ENCODE measurements at regions not wholly inside any gene's neighbourhood (a gene's known extent, or its start where the extent isn't known, plus 50 kb on each side); places are given as distances from the start of the nearest gene placed in this dataset.

- no peaks in the 10 kb centered on the region for H3K4me1 ChIP-seq
- 96 to 100% (median 100%) methylated on average over 1 of the region's 1 CpG for WGBS, 5 donors
- no peak for DNase-seq
- H3K36me3 ChIP-seq: no peaks in the 10 kb centered on the region
- TF ChIP-seq CTCF (IDR thresholded peaks at IDR 0.05) (no peak), POLR2AphosphoS5 (IDR thresholded peaks at IDR 0.05) (no peak), POLR2A (IDR thresholded peaks at IDR 0.05) (no peak), EP300 (IDR thresholded peaks at IDR 0.05) (no peak)
- H3K4me3 ChIP-seq: no peak overlapping the region
- intact Hi-C loops (cut with DNase I; ENCODE audit: low total_unique reads): no loop called here
- H3K27ac ChIP-seq: no peak overlapping the region
- H3K27me3 ChIP-seq: no peaks in the 10 kb centered on the region
- peaks cover 0 to 19% (median 0%) of the 10 kb centered on the region in 4 donors for H3K9me3 ChIP-seq
Measured at GRCh38 chr19:23521471-23521870, 126.2 kb upstream of the ZNF91 start.

GRCh38 chr19:23520441-23520840, 125.2 kb upstream of the ZNF91 start:
- 81 to 88% (median 86%) methylated on average over 2 of the region's 2 CpGs for WGBS, 5 donors
- Histone ChIP-seq H3K4me1 (no peaks in the 10 kb centered on the region), H3K9me3 (peaks cover 0 to 19% (median 0%) of the 10 kb centered on the region in 4 donors), H3K4me3 (no peak overlapping the region), H3K36me3 (no peaks in the 10 kb centered on the region), H3K27ac (no peak overlapping the region), H3K27me3 (no peaks in the 10 kb centered on the region)
- DNase-seq: no peak
- intact Hi-C loops (cut with DNase I; ENCODE audit: low total_unique reads): no loop called here
- TF ChIP-seq POLR2AphosphoS5 (IDR thresholded peaks at IDR 0.05): no peak
- no peak for TF ChIP-seq EP300 (IDR thresholded peaks at IDR 0.05)
- no peak for TF ChIP-seq CTCF (IDR thresholded peaks at IDR 0.05)
- TF ChIP-seq POLR2A (IDR thresholded peaks at IDR 0.05): no peak

- TF ChIP-seq POLR2A (IDR thresholded peaks at IDR 0.05) (no peak), EP300 (IDR thresholded peaks at IDR 0.05) (no peak), CTCF (IDR thresholded peaks at IDR 0.05) (no peak), POLR2AphosphoS5 (IDR thresholded peaks at IDR 0.05) (no peak)
- intact Hi-C loops (cut with DNase I; ENCODE audit: low total_unique reads): no loop called here
- WGBS, 5 donors: 29 to 65% (median 56%) methylated on average over 1 of the region's 1 CpG
- Histone ChIP-seq H3K9me3 (peaks cover 0 to 19% (median 0%) of the 10 kb centered on the region in 4 donors), H3K4me3 (no peak overlapping the region), H3K27ac (no peak overlapping the region), H3K27me3 (no peaks in the 10 kb centered on the region), H3K4me1 (no peaks in the 10 kb centered on the region), H3K36me3 (no peaks in the 10 kb centered on the region)
- no peak for DNase-seq
Measured at GRCh38 chr19:23519031-23519430, 123.8 kb upstream of the ZNF91 start.

GRCh38 chr19:23516266-23516665, 121.0 kb upstream of the ZNF91 start:
- TF ChIP-seq POLR2AphosphoS5 (IDR thresholded peaks at IDR 0.05) (no peak), EP300 (IDR thresholded peaks at IDR 0.05) (no peak), CTCF (IDR thresholded peaks at IDR 0.05) (no peak), POLR2A (IDR thresholded peaks at IDR 0.05) (no peak)
- Histone ChIP-seq H3K4me1 (no peaks in the 10 kb centered on the region), H3K27ac (no peak overlapping the region), H3K36me3 (no peaks in the 10 kb centered on the region), H3K9me3 (peaks cover 0 to 38% (median 6%) of the 10 kb centered on the region in 4 donors), H3K4me3 (no peak overlapping the region), H3K27me3 (no peaks in the 10 kb centered on the region)
- WGBS, 5 donors: 77 to 94% (median 83%) methylated on average over 2 of the region's 2 CpGs
- intact Hi-C loops (cut with DNase I; ENCODE audit: low total_unique reads): no loop called here
- DNase-seq: no peak
